Activated T-cell treated with anti-CD3 and anti-CD28 coated beads, Interleukin-2, amount 50 U/mL, for 72 hours (primary cell): ENCODE measurements at regions not wholly inside any gene's neighbourhood (a gene's known extent, or its start where the extent isn't known, plus 50 kb on each side); places are given as distances from the start of the nearest gene placed in this dataset.

Experiments used
- ATAC-seq, 2 donors: fragments of 150-1000 bp; cut with Tn5 transposase; replicated peaks in 1 of 2; 2 replicates each; pipeline ENCODE4 v1.10.0; 2021; ENCODE audit warnings: moderate library complexity in 2 of 2, mild to moderate bottlenecking in 1 of 2
- DNase-seq, 2 donors: peaks; one replicate each; pipeline ENCODE4 v3.0.0; 2021 to 2022; ENCODE audit warnings: mixed read lengths in 1 of 2
- H3K27ac Mint-ChIP-seq: one replicate; pipeline ENCODE4 v1.8.0; 2022; ENCODE audit warnings: mild to moderate bottlenecking, moderate library complexity, mixed read lengths
- H3K27me3 Mint-ChIP-seq: one replicate; pipeline ENCODE4 v1.8.0; 2022; ENCODE audit warnings: low read depth, mixed read lengths
- H3K36me3 Mint-ChIP-seq, 2 donors: one replicate each; pipeline ENCODE4 v1.8.0; 2022; ENCODE audit warnings: mixed read lengths in 2 of 2, mild to moderate bottlenecking in 1 of 2; ENCODE audit not compliant: insufficient read depth in 2 of 2
- H3K4me1 Mint-ChIP-seq: one replicate; pipeline ENCODE4 v1.8.0; 2022; ENCODE audit warnings: low read depth, mixed read lengths
- H3K4me3 Mint-ChIP-seq, 2 donors: one replicate each; pipeline ENCODE4 v1.8.0; 2022; ENCODE audit warnings: mild to moderate bottlenecking in 2 of 2, mixed read lengths in 2 of 2, moderate library complexity in 2 of 2
- H3K9me3 Mint-ChIP-seq, 2 donors: one replicate each; pipeline ENCODE4 v1.8.0; 2022; ENCODE audit warnings: mixed read lengths in 2 of 2

DNA sequence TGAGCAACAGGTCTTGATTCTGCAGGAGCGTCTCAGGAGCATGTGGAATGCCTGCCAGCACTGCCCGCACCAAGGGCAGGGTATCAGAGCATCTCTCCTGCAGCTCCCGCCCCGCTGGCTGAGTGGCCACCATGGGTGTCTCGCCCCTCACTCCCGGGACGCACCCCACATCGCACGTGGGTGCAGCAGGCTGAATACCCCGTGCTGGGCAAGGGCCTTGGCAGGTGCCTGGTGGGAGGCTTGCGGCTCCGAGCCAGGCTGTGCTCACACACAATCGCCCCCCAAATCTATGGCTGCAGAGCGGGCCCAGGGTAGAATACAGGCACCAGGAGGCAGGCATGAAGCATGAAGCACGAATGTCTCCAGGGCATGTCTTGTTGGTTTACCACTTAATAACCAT, 103.9 kb upstream of the TMEM132D start:
- Mint-ChIP-seq H3K4me1 (no peaks in the 10 kb centered on the region), H3K4me3 (no peak overlapping the region), H3K9me3 (no peaks in the 10 kb centered on the region), H3K27ac (no peak overlapping the region), H3K27me3 (peaks cover 8% of the 10 kb centered on the region), H3K36me3 (no peaks in the 10 kb centered on the region)
- DNase-seq: no peak
- ATAC-seq: no peak

DNA sequence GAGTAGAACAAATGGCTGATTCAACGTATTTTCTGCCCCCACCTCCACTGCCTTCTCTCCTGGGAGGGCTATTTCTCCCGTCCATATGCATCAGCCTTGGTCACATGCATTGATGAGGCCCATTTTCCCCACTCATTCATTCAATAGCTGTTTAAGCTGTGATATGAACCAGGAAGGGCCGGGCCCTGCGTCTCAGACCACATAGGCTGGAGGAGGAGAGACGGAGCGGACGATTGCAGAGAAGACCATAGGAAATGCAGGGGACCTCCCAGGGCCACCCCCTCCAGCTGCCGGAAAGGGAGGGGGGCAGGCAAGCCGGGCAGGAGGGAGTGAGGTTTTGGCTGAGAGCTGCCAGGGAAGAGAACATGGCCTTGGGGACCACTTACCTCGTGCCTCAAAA, 104.4 kb upstream of the TMEM132D start:
- ATAC-seq: no peak
- H3K27ac Mint-ChIP-seq: no peak overlapping the region
- H3K4me3 Mint-ChIP-seq: no peak overlapping the region
- no peak for DNase-seq
- no peaks in the 10 kb centered on the region for H3K9me3 Mint-ChIP-seq
- H3K27me3 Mint-ChIP-seq: peaks cover 8% of the 10 kb centered on the region
- no peaks in the 10 kb centered on the region for H3K4me1 Mint-ChIP-seq
- no peaks in the 10 kb centered on the region for H3K36me3 Mint-ChIP-seq

DNA sequence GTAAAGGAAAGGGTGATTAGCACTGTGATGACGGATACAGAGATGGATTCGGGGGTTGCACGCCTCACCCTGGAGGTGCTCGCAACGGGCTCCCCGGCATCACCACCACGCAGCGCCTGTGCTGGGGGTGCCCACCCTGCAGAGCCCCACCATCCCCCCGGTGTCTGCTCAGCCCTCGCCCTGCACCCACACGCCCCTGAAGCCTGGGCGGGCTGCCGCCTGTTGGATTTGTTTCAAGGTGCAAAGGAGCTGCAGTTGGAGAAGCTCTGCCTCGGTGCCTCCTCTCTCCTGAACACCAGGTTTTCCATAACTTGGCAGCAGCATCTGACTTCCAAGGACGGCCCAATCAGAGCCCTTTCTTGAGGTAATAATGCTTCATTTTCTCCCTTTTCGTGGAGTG, 106.1 kb upstream of the TMEM132D start:
- no peak overlapping the region for H3K27ac Mint-ChIP-seq
- no peaks in the 10 kb centered on the region for H3K9me3 Mint-ChIP-seq

DNA sequence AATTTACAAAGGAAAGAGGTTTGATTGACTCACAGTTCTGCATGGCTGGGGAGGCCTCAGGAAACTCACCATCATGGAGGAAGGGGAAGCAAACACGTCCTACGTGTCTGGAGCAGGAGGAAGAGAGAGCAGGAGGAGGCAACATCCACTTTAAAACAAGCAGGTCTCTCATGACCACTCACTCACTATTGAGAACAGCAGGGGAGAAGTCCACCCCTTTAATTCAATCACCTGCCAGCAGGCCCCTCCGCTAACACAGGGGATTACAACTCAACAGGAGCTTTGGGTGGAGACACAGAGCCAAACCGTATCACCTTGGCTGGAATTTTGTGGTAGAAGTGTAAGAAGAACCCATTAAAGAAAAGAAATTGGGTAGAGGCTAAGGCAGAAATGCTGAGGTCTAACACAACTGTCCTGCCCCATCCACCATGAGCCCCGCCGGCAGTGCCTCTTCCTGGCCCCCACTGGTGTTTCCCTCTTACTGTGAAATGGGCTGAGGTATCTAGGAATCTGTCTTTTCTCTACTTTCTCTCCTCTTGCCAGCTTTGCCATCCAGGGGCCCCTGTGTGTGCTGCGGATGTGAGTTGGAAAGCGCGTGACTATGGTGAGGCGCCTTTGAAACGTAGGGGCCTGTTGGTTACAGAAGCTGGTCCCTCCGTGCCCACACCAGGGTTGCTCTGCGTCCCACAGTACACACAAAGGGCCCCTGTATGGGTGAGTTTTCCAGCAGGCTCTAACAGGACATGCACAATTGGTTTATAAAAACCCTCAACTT, 108.0 kb upstream of the TMEM132D start:
- H3K4me3 Mint-ChIP-seq: no peak overlapping the region
- H3K36me3 Mint-ChIP-seq: no peaks in the 10 kb centered on the region
- no peaks in the 10 kb centered on the region for H3K9me3 Mint-ChIP-seq
- ATAC-seq (no peak), DNase-seq (no peak)
- peaks cover 12% of the 10 kb centered on the region for H3K27me3 Mint-ChIP-seq
- H3K4me1 Mint-ChIP-seq: no peaks in the 10 kb centered on the region
- H3K27ac Mint-ChIP-seq: no peak overlapping the region

More for the DNA sequence above, 106.1 kb upstream of the TMEM132D start:
- no peaks in the 10 kb centered on the region for H3K4me1 Mint-ChIP-seq
- ATAC-seq: no peak
- H3K27me3 Mint-ChIP-seq: peaks cover 8% of the 10 kb centered on the region
- no peaks in the 10 kb centered on the region for H3K36me3 Mint-ChIP-seq
- no peak for DNase-seq
- H3K4me3 Mint-ChIP-seq: no peak overlapping the region

DNA sequence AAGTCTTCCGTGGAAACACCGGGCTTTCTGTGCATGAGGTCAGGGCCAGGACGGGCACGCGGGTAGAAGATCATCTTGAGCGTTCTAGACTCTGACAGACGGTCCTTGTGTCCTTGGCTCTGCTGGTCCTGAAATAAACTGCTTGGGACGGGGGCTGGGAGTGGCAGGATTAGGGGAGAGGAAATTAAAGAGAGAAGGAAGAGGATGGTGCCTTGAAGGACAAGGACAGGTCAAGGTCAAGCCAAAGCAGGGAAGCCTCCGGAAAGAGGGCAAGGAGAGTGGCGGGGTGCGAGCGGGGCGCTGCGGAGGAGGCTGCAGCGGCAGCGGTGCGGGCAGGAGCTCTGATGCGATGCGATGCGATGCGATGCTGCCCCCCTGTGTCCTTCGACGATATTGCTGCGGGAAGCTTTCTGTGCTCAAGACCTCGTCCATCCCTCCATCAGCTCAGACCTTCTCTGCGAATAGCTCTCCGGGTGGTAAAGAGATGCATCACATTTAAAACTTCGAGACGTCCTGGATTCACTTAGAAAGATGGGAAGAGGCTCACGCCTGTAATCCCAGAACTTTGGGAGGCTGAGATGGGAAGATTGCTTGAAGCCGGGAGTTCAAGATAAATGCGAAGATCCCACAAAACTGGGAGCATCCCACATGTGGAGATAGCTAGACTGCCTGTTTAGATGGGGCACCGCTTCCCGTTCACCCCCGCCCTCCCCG, 110.1 kb upstream of the TMEM132D start:
- DNase-seq (peak; percentile 29 to 58), ATAC-seq (peak; percentile 41 to 46)
- Mint-ChIP-seq H3K4me3 (no peak overlapping the region), H3K9me3 (no peaks in the 10 kb centered on the region), H3K4me1 (no peaks in the 10 kb centered on the region), H3K27ac (no peak overlapping the region), H3K27me3 (peaks cover 12% of the 10 kb centered on the region), H3K36me3 (no peaks in the 10 kb centered on the region)

DNA sequence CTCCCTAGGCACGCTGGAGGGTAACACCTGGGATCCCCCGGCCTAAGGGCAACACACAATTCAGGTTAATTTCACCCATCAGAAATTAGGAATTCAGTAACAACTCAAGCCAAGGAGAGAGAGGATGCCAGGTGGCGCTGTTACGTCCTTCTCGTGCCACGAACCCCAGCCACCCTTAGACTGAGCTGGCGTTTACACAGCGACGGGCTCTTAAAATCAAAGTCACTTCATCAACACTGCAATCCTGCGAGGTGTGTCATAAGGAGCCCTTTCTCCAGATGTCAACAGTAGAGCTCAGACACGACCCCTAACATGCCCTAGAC, 110.6 kb upstream of the TMEM132D start:
- Mint-ChIP-seq H3K4me1 (no peaks in the 10 kb centered on the region), H3K9me3 (no peaks in the 10 kb centered on the region), H3K27me3 (peaks cover 12% of the 10 kb centered on the region), H3K36me3 (no peaks in the 10 kb centered on the region), H3K27ac (no peak overlapping the region), H3K4me3 (no peak overlapping the region)
- ATAC-seq (no peak), DNase-seq (no peak)

DNA sequence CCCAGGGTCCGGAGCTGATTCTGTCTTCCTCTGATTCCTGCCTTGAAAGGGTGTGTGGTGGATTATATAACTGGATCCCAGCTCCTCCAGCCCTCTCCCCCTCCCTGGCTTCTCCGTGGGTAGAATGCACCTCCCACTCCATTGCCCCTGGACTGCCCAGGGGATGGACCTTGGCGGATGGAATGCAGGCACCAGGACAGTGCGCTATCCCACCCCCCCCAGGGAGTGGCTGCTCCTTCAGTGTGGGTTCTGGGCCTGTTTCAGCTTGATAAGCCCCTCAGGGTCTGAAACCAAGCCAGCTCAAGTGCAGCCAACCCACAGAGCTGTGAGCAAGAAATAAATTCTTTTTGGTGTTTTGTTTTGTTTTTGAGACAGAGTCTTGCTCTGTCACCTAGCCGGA, 112.4 kb upstream of the TMEM132D start:
- ATAC-seq (no peak), DNase-seq (no peak)
- H3K4me3 Mint-ChIP-seq: no peak overlapping the region
- H3K27me3 Mint-ChIP-seq: peaks cover 10% of the 10 kb centered on the region
- H3K9me3 Mint-ChIP-seq: no peaks in the 10 kb centered on the region
- no peak overlapping the region for H3K27ac Mint-ChIP-seq
- no peaks in the 10 kb centered on the region for H3K36me3 Mint-ChIP-seq
- H3K4me1 Mint-ChIP-seq: no peaks in the 10 kb centered on the region

DNA sequence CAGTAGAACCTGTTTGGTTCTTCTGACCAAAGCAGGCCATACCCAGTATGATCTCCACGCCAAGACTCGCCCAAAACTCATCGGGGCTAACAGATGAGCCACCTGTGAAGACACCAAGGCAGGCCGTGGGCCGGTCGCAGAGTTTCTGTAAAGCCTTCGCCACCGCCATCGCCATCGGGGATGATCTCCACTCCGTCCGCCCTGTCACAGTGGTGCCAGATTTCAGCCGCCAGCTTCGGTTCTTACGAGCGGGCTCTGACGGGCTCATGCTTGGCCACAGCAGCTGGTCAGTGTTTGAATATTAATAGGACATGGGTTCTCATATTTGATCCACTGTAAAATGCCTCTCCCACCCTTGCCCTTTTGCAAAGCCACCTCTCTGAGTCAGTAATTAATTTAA, 113.2 kb upstream of the TMEM132D start:
- DNase-seq: no peak
- H3K36me3 Mint-ChIP-seq: no peaks in the 10 kb centered on the region
- H3K9me3 Mint-ChIP-seq: no peaks in the 10 kb centered on the region
- H3K27ac Mint-ChIP-seq: no peak overlapping the region
- H3K27me3 Mint-ChIP-seq: peaks cover 5% of the 10 kb centered on the region
- H3K4me1 Mint-ChIP-seq: no peaks in the 10 kb centered on the region
- no peak for ATAC-seq
- no peak overlapping the region for H3K4me3 Mint-ChIP-seq

DNA sequence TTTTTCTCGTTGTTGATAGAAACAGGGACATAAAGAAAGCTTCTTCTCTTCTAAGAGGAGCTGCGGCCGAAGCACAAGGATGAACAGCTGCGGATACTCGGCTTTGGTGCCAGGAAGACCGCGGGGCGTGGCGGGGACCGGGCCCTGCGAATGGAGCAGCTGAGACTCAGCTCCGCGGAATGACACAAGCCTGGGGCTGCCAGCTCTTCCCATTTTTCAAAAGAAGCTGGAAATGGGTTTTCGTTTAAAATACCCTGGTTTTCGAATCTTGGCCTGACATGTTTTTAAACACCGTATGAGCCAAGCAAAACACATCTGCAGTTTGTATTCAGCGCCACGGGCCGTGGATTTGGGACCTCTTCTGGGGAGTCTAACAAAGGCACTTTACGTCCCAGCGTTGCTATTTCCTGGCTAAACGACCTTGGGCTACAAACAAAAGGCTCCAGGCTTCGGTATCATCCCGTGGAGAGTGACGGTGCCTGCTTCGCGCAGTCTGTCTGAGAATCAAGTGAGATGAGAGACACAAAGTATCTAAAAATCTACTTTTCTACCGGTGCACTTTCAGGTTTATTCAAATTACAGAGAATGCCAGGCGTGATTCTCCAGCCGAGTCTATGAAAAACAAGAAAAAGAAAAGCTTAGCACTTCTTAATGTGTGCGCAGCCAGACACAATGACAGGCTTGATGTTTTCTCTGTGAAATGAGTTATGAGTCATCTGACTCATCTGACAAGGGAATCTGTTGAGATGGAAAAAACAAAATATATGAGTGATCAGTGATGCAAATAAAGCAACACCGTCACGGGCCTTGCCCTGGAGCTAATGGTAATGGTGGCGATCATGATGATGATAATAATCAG, 114.0 kb upstream of the TMEM132D start:
- ATAC-seq (no peak), DNase-seq (no peak)
- H3K36me3 Mint-ChIP-seq: no peaks in the 10 kb centered on the region
- peaks cover 5% of the 10 kb centered on the region for H3K27me3 Mint-ChIP-seq
- H3K4me1 Mint-ChIP-seq: no peaks in the 10 kb centered on the region
- no peaks in the 10 kb centered on the region for H3K9me3 Mint-ChIP-seq
- no peak overlapping the region for H3K27ac Mint-ChIP-seq
- H3K4me3 Mint-ChIP-seq: no peak overlapping the region

DNA sequence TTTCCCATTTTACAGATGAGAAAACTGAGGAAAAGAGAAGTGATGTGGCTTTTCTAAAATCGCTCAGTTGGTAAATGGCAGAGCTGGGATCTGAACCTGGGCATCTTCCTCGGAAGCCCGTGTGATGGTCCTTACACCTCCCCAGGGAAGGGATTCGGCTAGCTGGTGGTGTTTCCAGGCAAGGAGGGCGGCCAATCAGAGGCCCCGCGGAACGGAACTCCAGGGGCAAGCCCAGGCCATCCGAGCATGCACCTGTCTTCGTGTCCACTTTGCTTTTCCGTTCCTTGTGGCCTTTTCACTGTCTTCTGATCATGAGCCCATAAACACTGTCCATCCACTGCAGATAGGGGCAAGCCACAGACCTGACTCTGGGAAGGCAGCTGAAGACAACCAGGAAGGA, 114.8 kb upstream of the TMEM132D start:
- no peak overlapping the region for H3K27ac Mint-ChIP-seq
- no peak overlapping the region for H3K4me3 Mint-ChIP-seq
- ATAC-seq (no peak), DNase-seq (no peak)
- peaks cover 5% of the 10 kb centered on the region for H3K27me3 Mint-ChIP-seq
- no peaks in the 10 kb centered on the region for H3K9me3 Mint-ChIP-seq
- no peaks in the 10 kb centered on the region for H3K4me1 Mint-ChIP-seq
- no peaks in the 10 kb centered on the region for H3K36me3 Mint-ChIP-seq

DNA sequence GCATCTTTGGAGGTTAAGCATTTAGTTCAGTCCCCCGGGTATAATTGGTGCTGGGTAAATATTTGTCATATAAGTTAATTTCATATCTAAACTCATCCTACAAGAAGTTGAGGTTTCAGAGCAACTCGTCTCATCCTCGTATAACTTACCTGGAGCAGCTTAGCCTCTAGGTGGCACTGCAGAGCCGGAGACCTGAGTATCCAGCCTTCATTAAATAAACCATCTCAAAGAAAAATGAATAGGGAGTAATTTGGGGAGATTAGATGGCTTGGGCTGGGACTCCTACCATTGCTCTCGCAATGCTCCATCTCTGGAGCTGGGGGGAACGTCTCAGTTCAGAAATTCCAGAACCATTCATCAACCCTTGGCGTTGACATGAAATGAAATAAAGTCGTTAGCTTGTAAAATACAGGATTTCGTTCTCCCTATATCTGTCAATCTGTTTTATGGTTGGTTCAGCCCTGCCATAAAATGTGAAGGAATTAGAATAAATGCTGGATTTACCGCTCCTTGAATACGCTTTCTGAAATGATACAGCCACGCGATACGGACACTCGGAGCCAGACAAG, 122.9 kb upstream of the TMEM132D start:
- H3K4me1 Mint-ChIP-seq: no peaks in the 10 kb centered on the region
- H3K27ac Mint-ChIP-seq: no peak overlapping the region
- ATAC-seq (no peak), DNase-seq (peak; percentile 36 to 48)
- H3K9me3 Mint-ChIP-seq: no peaks in the 10 kb centered on the region
- H3K36me3 Mint-ChIP-seq: no peaks in the 10 kb centered on the region
- H3K4me3 Mint-ChIP-seq: no peak overlapping the region
- H3K27me3 Mint-ChIP-seq: no peaks in the 10 kb centered on the region

DNA sequence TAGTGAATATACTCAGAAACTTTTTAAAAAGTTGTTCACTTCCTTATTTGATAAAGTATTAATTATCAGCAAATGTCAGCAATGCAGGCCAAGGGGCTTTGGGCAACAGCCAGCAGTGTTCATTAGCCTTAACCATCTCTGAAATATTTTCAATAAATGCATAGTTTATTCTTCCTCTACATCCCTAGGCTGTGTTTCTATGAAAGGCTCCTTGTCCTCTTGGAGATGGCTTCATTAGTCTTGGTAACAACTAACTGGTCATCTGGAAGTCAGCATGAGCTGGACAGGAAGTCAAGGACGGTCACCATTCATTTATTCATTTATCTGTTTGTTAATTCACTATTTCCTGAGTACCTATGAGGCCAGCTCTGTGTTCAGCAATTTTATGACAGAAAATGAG, 124.0 kb upstream of the TMEM132D start:
- no peaks in the 10 kb centered on the region for H3K4me1 Mint-ChIP-seq
- H3K4me3 Mint-ChIP-seq: no peak overlapping the region
- H3K27ac Mint-ChIP-seq: no peak overlapping the region
- no peak for DNase-seq
- H3K27me3 Mint-ChIP-seq: peaks cover 6% of the 10 kb centered on the region
- H3K9me3 Mint-ChIP-seq: no peaks in the 10 kb centered on the region
- no peaks in the 10 kb centered on the region for H3K36me3 Mint-ChIP-seq
- ATAC-seq: no peak

DNA sequence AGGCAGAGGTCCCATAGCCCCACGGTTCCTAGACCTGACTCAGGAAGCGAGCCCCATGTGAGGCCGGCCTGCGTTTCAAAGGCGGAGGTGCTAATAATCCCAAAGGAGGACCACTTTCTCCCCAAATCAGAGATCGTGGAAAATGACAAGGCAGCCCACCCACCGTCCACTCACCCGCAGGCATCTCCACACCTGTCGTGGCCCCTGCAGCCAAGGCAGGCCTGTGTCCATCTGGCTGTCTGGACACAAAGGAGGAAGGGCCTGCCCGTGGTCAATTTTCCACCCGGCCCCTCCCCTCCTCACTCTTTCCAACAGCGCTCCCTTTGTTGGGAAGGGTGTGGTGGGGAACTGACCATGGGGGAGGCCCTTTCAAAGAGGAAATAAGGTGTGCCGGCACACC, 125.3 kb upstream of the TMEM132D start:
- Mint-ChIP-seq H3K27me3 (peaks cover 6% of the 10 kb centered on the region), H3K27ac (no peak overlapping the region)
- ATAC-seq: no peak

More for the DNA sequence above, 125.3 kb upstream of the TMEM132D start:
- H3K36me3 Mint-ChIP-seq: no peaks in the 10 kb centered on the region
- H3K4me3 Mint-ChIP-seq: no peak overlapping the region
- DNase-seq: no peak
- H3K4me1 Mint-ChIP-seq: no peaks in the 10 kb centered on the region
- no peaks in the 10 kb centered on the region for H3K9me3 Mint-ChIP-seq
